A673 (cell line): ENCODE measurements at regions not wholly inside any gene's neighbourhood (a gene's known extent, or its start where the extent isn't known, plus 50 kb on each side); places are given as distances from the start of the nearest gene placed in this dataset.

Experiments used
- BruUV-seq: library from RNA; stranded (reverse); fragments of 400-500 nt; replicated peaks from 2 replicates; lab custom pipeline; 2021; lab: Mats Ljungman, UMichigan
- CTCF ChIA-PET: fragments of 300-600 bp; sonication (Branson Sonifier 250); formaldehyde crosslinking; loops from one replicate; lab custom pipeline; 2022; ENCODE audit warnings: antibody characterized with exemption; lab: Charles Lee
- POLR2A ChIA-PET: fragments of 300-600 bp; sonication (Branson Sonifier 250); formaldehyde crosslinking; loops from one replicate; lab custom pipeline; 2022; ENCODE audit warnings: antibody characterized with exemption; ENCODE audit not compliant: low non-redundant PET; lab: Charles Lee
- DNase-seq: peaks from one replicate; pipeline ENCODE4 v3.0.0-alpha.2; 2015; ENCODE audit warnings: low spot score
- H3K27ac ChIP-seq: fragments of 200-600 bp; sonication (generic); 2 replicates; pipeline ENCODE4 v1.5.1; 2016; ENCODE audit warnings: mixed run types, low read depth, mild to moderate bottlenecking, mixed read lengths, antibody characterized with exemption, low read length; ENCODE audit not compliant: poor library complexity, severe bottlenecking
- H3K27me3 ChIP-seq: fragments of 200-600 bp; sonication (generic); replicated peaks from 2 replicates; pipeline ENCODE4 v1.6.1; 2017; ENCODE audit warnings: mixed run types, low read depth, mild to moderate bottlenecking, mixed read lengths, antibody characterized with exemption, low read length; ENCODE audit not compliant: insufficient read depth, poor library complexity
- H3K36me3 ChIP-seq: fragments of 200-600 bp; sonication (generic); 2 replicates; pipeline ENCODE4 v1.6.1; 2016; ENCODE audit warnings: mixed run types, mild to moderate bottlenecking, mixed read lengths, antibody characterized with exemption, low read length; ENCODE audit not compliant: insufficient read depth, poor library complexity, severe bottlenecking
- H3K4me1 ChIP-seq: fragments of 200-600 bp; sonication (generic); 2 replicates; pipeline ENCODE4 v1.6.1; 2017; ENCODE audit warnings: mixed run types, mild to moderate bottlenecking, mixed read lengths, antibody characterized with exemption, low read length; ENCODE audit not compliant: insufficient read depth, poor library complexity, severe bottlenecking
- H3K4me3 ChIP-seq: fragments of 200-600 bp; sonication (generic); 2 replicates; pipeline ENCODE4 v1.5.1; 2016; ENCODE audit warnings: low read depth, mixed run types, mild to moderate bottlenecking, mixed read lengths, low read length; ENCODE audit not compliant: poor library complexity, severe bottlenecking
- H3K9me3 ChIP-seq: fragments of 200-600 bp; sonication (generic); 2 replicates; pipeline ENCODE4 v1.6.1; 2016; ENCODE audit warnings: mixed run types, low read depth, mild to moderate bottlenecking, mixed read lengths, antibody characterized with exemption, low read length; ENCODE audit not compliant: poor library complexity, severe bottlenecking
- CTCF ChIP-seq: fragments of 300-800, 200-600 bp; sonication (generic); conservative IDR thresholded peaks from 2 replicates; pipeline ENCODE4 v1.5.1; 2017; ENCODE audit warnings: low read depth, mild to moderate bottlenecking, antibody characterized with exemption, low read length, moderate library complexity, mixed read lengths
- EZH2 ChIP-seq: fragments of 200-600 bp; sonication (generic); IDR thresholded peaks from 2 replicates; pipeline ENCODE4 v1.6.1; 2017; ENCODE audit warnings: borderline replicate concordance, low read depth, mild to moderate bottlenecking, mixed read lengths, antibody characterized with exemption, low read length; ENCODE audit not compliant: poor library complexity, severe bottlenecking
- intact Hi-C: fragments of 100-400 bp; cut with micrococcal nuclease; formaldehyde crosslinking; loops from one replicate; pipeline ENCODE4 v1.10.0; 2022; ENCODE audit not compliant: unreplicated experiment

GRCh38 chr14:31961896-31962295 lies 115.2 kb upstream of the ARHGAP5 start:
- no TSS peak for BruUV-seq
- ChIA-PET POLR2A (no interaction called here), CTCF (no interaction called here)
- H3K27me3 ChIP-seq, result no peaks in the 10 kb centered on the region
- intact Hi-C loops, result no loop called here
- no peaks in the 10 kb centered on the region for H3K36me3 ChIP-seq
- no peaks in the 10 kb centered on the region for H3K9me3 ChIP-seq
- DNase-seq, result no peak
- H3K4me3 ChIP-seq, result no peak overlapping the region
- H3K27ac ChIP-seq, result no peak overlapping the region
- H3K4me1 ChIP-seq, result no peaks in the 10 kb centered on the region
- TF ChIP-seq EZH2, result no peak
- TF ChIP-seq CTCF, result no peak

GRCh38 chr14:31962920-31963319 lies 114.2 kb upstream of the ARHGAP5 start:
- intact Hi-C loops, result no loop called here
- BruUV-seq, result no TSS peak
- Histone ChIP-seq H3K9me3 (no peaks in the 10 kb centered on the region), H3K27me3 (no peaks in the 10 kb centered on the region), H3K4me1 (no peaks in the 10 kb centered on the region), H3K27ac (no peak overlapping the region), H3K36me3 (no peaks in the 10 kb centered on the region), H3K4me3 (no peak overlapping the region)
- ChIA-PET POLR2A (no interaction called here), CTCF (no interaction called here)
- no peak for TF ChIP-seq EZH2
- no peak for TF ChIP-seq CTCF
- no peak for DNase-seq

- Histone ChIP-seq H3K27me3 (no peaks in the 10 kb centered on the region), H3K27ac (no peak overlapping the region), H3K4me1 (no peaks in the 10 kb centered on the region), H3K4me3 (no peak overlapping the region), H3K36me3 (no peaks in the 10 kb centered on the region), H3K9me3 (no peaks in the 10 kb centered on the region)
- ChIA-PET POLR2A (no interaction called here), CTCF (no interaction called here)
- TF ChIP-seq CTCF (no peak), EZH2 (no peak)
- no peak for DNase-seq
- intact Hi-C loops, result no loop called here
- no TSS peak for BruUV-seq
These were observed 113.5 kb upstream of the ARHGAP5 start for GRCh38 chr14:31963587-31963986.
